NCI-H345 treated with DMSO at 0.1 percent for 48 hours (cell line): ENCODE measurements at regions not wholly inside any gene's neighbourhood (a gene's known extent, or its start where the extent isn't known, plus 50 kb on each side); places are given as distances from the start of the nearest gene placed in this dataset.

Experiments used
- DNase-seq: peaks from one replicate; lab custom pipeline; 2025; ENCODE audit not compliant: unreplicated experiment; lab: John Stamatoyannopoulos, UW

GRCh38 chr2:198817536-198817935 is 640.2 kb downstream of the SATB2 start:
- no peak for DNase-seq

GRCh38 chr2:198815626-198816025 is 642.1 kb downstream of the SATB2 start:
- no peak for DNase-seq

GRCh38 chr2:198811198-198811597 is 646.5 kb downstream of the SATB2 start:
- DNase-seq, result no peak

- no peak for DNase-seq
Observed at GRCh38 chr2:198809976-198810375, 647.8 kb downstream of the SATB2 start.

- no peak for DNase-seq
Observed at GRCh38 chr2:198807131-198807530, 650.6 kb downstream of the SATB2 start.

- DNase-seq, result no peak
Observed at GRCh38 chr2:198795419-198795818, 662.3 kb downstream of the SATB2 start.

- no peak for DNase-seq
Observed at GRCh38 chr2:198791623-198792022, 666.1 kb downstream of the SATB2 start.

GRCh38 chr2:198788676-198789075 is 669.1 kb downstream of the SATB2 start:
- DNase-seq, result no peak

GRCh38 chr2:198782734-198783133 is 675.0 kb downstream of the SATB2 start:
- no peak for DNase-seq

GRCh38 chr2:198776616-198777406 is 680.9 kb downstream of the SATB2 start:
- DNase-seq, result no peak

GRCh38 chr2:198775737-198776136 is 682.0 kb downstream of the SATB2 start:
- no peak for DNase-seq

GRCh38 chr2:198774576-198774975 is 683.2 kb downstream of the SATB2 start:
- DNase-seq, result no peak

- no peak for DNase-seq
Observed at GRCh38 chr2:198767694-198768093, 690.0 kb downstream of the SATB2 start.

- no peak for DNase-seq
Observed at GRCh38 chr2:198763793-198764192, 693.9 kb downstream of the SATB2 start.

- no peak for DNase-seq
Observed at GRCh38 chr2:198762441-198762840, 695.3 kb downstream of the SATB2 start.

- DNase-seq, result no peak
Observed at GRCh38 chr2:198757069-198757468, 700.7 kb downstream of the SATB2 start.

- no peak for DNase-seq
Observed at GRCh38 chr2:198756166-198756565, 701.6 kb downstream of the SATB2 start.

GRCh38 chr2:198753101-198753500 is 704.6 kb downstream of the SATB2 start:
- DNase-seq, result no peak

GRCh38 chr2:198749364-198749763 is 708.4 kb downstream of the SATB2 start:
- no peak for DNase-seq

GRCh38 chr2:198731842-198732399 is 725.8 kb downstream of the SATB2 start:
- no peak for DNase-seq

- DNase-seq, result no peak
Observed at GRCh38 chr2:198720266-198720665, 737.5 kb downstream of the SATB2 start.

- DNase-seq, result no peak
Observed at GRCh38 chr2:198717451-198717850, 740.3 kb downstream of the SATB2 start.
